Omental fat pad (tissue), 3 donors: ENCODE measurements at regions not wholly inside any gene's neighbourhood (a gene's known extent, or its start where the extent isn't known, plus 50 kb on each side); places are given as distances from the start of the nearest gene placed in this dataset.
A peak's percentile ranks its signal among the peaks of the same experiment; 100 is the strongest.

Experiments used
- ATAC-seq: fragments of 150-250 bp; one replicate; pipeline ENCODE4 v1.9.1; 2016; ENCODE audit warnings: mild to moderate bottlenecking, moderate library complexity; ENCODE audit not compliant: low FRiP score
- DNase-seq: peaks from one replicate; pipeline ENCODE4 v3.0.0-alpha.2; 2019; ENCODE audit warnings: low spot score
- CTCF ChIP-seq, 3 donors: fragments of 450-650 bp; IDR thresholded peaks; one replicate each; pipeline ENCODE4 v1.5.1; 2016 to 2017; ENCODE audit warnings: antibody characterized with exemption in 3 of 3, mild to moderate bottlenecking in 3 of 3, moderate library complexity in 2 of 3

GRCh38 chr17:33515974-33516373, 222.9 kb upstream of the ASIC2 start:
- DNase-seq = no peak
- no peak for ATAC-seq
- TF ChIP-seq CTCF (IDR thresholded peaks at IDR 0.05) = no peak

- no peak for TF ChIP-seq CTCF (IDR thresholded peaks at IDR 0.05)
- no peak for ATAC-seq
These were observed 223.6 kb upstream of the ASIC2 start for GRCh38 chr17:33516645-33517044.

GRCh38 chr17:33517746-33518145, 224.7 kb upstream of the ASIC2 start:
- no peak for TF ChIP-seq CTCF (IDR thresholded peaks at IDR 0.05)
- ATAC-seq (no peak), DNase-seq (no peak)

More at GRCh38 chr17:33516645-33517044, 223.6 kb upstream of the ASIC2 start:
- DNase-seq = no peak

- DNase-seq = no peak
- no peak for ATAC-seq
- no peak for TF ChIP-seq CTCF (IDR thresholded peaks at IDR 0.05)
These were observed 226.6 kb upstream of the ASIC2 start for GRCh38 chr17:33519692-33520091.

GRCh38 chr17:33520426-33521330, 227.6 kb upstream of the ASIC2 start:
- DNase-seq = peak; percentile 29
- no peak for ATAC-seq
- TF ChIP-seq CTCF (IDR thresholded peaks at IDR 0.05) = no peak

- DNase-seq (no peak), ATAC-seq (no peak)
- TF ChIP-seq CTCF (IDR thresholded peaks at IDR 0.05) = no peak
These were observed 228.7 kb upstream of the ASIC2 start for GRCh38 chr17:33521784-33522183.

- DNase-seq = no peak
- TF ChIP-seq CTCF (IDR thresholded peaks at IDR 0.05) = no peak
- ATAC-seq = no peak
These were observed 229.5 kb upstream of the ASIC2 start for GRCh38 chr17:33522623-33523022.
